ENCODE measurements at regions not wholly inside any gene's neighbourhood (a gene's known extent, or its start where the extent isn't known, plus 50 kb on each side); places are given as distances from the start of the nearest gene placed in this dataset.

DNA sequence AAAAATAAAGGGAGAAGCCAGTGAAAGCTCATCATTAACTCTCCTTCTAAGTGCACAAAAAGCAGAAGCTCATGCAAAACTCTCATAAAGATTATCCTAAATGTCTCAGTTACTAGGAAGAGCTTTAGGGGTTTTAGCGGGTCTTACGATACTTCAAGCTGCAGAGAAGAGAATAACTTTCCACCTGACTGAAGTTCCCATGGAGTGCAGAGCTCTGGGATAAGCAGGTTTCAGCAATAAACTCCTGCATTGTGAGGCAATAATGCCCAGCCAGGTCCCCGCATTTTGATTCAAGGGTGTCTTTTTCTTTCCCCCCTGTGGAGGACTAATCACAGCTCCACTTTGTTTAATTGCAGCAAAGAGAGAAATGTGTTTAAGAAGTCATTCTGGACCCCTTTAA is 241.9 kb upstream of the SP8 start:
- no peak overlapping the region for H3K4me3 Mint-ChIP-seq
- no CpG with 5 or more reads among the region's 3 CpGs for WGBS (ENCODE audit: insufficient coverage)
- no peaks in the 10 kb centered on the region for H3K36me3 Mint-ChIP-seq

DNA sequence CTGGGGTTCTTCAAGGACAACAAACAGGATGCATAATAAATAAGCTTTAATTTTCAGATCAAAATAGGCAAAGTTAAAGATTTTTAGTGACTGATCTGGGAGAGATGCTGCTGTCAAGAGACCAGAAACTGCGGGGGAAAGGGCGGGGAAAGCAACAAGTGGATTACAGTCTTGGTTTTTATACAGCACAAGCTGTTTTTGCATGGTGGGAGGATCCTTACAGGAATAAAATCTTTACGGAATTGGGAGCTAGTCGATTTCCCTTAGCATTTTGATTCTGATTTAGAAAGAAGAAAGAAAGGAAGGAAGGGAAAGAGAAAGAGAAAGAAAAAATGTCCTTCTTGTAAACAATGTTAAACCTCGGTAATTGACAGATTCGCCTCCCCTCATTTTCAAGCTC is 242.3 kb upstream of the SP8 start:
- H3K36me3 ChIP-seq (replicated peaks in 1 of 2; ENCODE audit: control insufficient read depth in 1 of 2, insufficient read depth in 2 of 2, low read length in 2 of 2), result no peaks in the 10 kb centered on the region
- WGBS (ENCODE audit: insufficient coverage), result 100% methylated on average over 2 of the region's 6 CpGs
- H3K4me3 ChIP-seq (replicated peaks in 1 of 3; ENCODE audit: low read depth in 2 of 3, low read length in 3 of 3), result no peak overlapping the region
- no peak overlapping the region for H3K27ac ChIP-seq (ENCODE audit: low read depth in 1 of 2, low read length in 2 of 2)
- intact Hi-C loops (cut with micrococcal nuclease), result no loop called here
- H3K9ac ChIP-seq (ENCODE audit: insufficient read depth, low read length, poor library complexity, severe bottlenecking), result no peak overlapping the region
- Mint-ChIP-seq H3K36me3 (no peaks in the 10 kb centered on the region), H3K9me3 (peaks cover 0 to 5% (median 3%) of the 10 kb centered on the region in 7 donors), H3K27ac (no peak overlapping the region), H3K4me3 (no peak overlapping the region), H3K27me3 (ENCODE audit: low read depth in 3 of 3) (peaks cover 0 to 5% (median 0%) of the 10 kb centered on the region in 3 donors), H3K4me1 (no peaks in the 10 kb centered on the region)
- DNase-seq, result no peak
- H3K27me3 ChIP-seq (ENCODE audit: control insufficient read depth in 2 of 2, insufficient read depth in 2 of 2, low read length in 2 of 2), result no peaks in the 10 kb centered on the region
- H4K20me1 ChIP-seq (ENCODE audit: insufficient read depth, low read length), result no peaks in the 10 kb centered on the region
- TF ChIP-seq, protein P1, sequence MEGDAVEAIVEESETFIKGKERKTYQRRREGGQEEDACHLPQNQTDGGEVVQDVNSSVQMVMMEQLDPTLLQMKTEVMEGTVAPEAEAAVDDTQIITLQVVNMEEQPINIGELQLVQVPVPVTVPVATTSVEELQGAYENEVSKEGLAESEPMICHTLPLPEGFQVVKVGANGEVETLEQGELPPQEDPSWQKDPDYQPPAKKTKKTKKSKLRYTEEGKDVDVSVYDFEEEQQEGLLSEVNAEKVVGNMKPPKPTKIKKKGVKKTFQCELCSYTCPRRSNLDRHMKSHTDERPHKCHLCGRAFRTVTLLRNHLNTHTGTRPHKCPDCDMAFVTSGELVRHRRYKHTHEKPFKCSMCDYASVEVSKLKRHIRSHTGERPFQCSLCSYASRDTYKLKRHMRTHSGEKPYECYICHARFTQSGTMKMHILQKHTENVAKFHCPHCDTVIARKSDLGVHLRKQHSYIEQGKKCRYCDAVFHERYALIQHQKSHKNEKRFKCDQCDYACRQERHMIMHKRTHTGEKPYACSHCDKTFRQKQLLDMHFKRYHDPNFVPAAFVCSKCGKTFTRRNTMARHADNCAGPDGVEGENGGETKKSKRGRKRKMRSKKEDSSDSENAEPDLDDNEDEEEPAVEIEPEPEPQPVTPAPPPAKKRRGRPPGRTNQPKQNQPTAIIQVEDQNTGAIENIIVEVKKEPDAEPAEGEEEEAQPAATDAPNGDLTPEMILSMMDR (IDR thresholded peaks at IDR 0.05), result no peak
- H3K79me2 ChIP-seq (ENCODE audit: insufficient read depth, low read length), result no peaks in the 10 kb centered on the region
- H3K4me1 ChIP-seq (ENCODE audit: control insufficient read depth in 1 of 2, insufficient read depth in 2 of 2, low read length in 2 of 2), result no peaks in the 10 kb centered on the region
- peaks cover 0 to 4% of the 10 kb centered on the region in 2 donors for H3K9me3 ChIP-seq (replicated peaks in 1 of 2; ENCODE audit: control insufficient read depth in 1 of 2, insufficient read depth in 1 of 2, low read length in 2 of 2)
- H3K4me2 ChIP-seq (replicated peaks; ENCODE audit: extremely low read depth, low read length, poor library complexity, severe bottlenecking), result no peak overlapping the region
- no peak overlapping the region for H2AFZ ChIP-seq (ENCODE audit: insufficient read depth, low read depth, low read length, poor library complexity, severe bottlenecking)

More for the DNA sequence above, 241.9 kb upstream of the SP8 start:
- Mint-ChIP-seq H3K4me1 (no peaks in the 10 kb centered on the region), H3K27ac (no peak overlapping the region), H3K9me3 (peaks cover 0 to 5% (median 3%) of the 10 kb centered on the region in 7 donors), H3K27me3 (ENCODE audit: low read depth in 3 of 3) (peaks cover 0 to 5% (median 0%) of the 10 kb centered on the region in 3 donors)
- Histone ChIP-seq H2AFZ (ENCODE audit: insufficient read depth, low read depth, low read length, poor library complexity, severe bottlenecking) (no peak overlapping the region), H3K36me3 (replicated peaks in 1 of 2; ENCODE audit: control insufficient read depth in 1 of 2, insufficient read depth in 2 of 2, low read length in 2 of 2) (no peaks in the 10 kb centered on the region), H4K20me1 (ENCODE audit: insufficient read depth, low read length) (no peaks in the 10 kb centered on the region), H3K4me3 (replicated peaks in 1 of 3; ENCODE audit: low read depth in 2 of 3, low read length in 3 of 3) (no peak overlapping the region), H3K4me1 (ENCODE audit: control insufficient read depth in 1 of 2, insufficient read depth in 2 of 2, low read length in 2 of 2) (no peaks in the 10 kb centered on the region), H3K4me2 (replicated peaks; ENCODE audit: extremely low read depth, low read length, poor library complexity, severe bottlenecking) (no peak overlapping the region), H3K27ac (ENCODE audit: low read depth in 1 of 2, low read length in 2 of 2) (no peak overlapping the region), H3K79me2 (ENCODE audit: insufficient read depth, low read length) (no peaks in the 10 kb centered on the region), H3K9me3 (replicated peaks in 1 of 2; ENCODE audit: control insufficient read depth in 1 of 2, insufficient read depth in 1 of 2, low read length in 2 of 2) (peaks cover 0 to 2% of the 10 kb centered on the region in 2 donors), H3K9ac (ENCODE audit: insufficient read depth, low read length, poor library complexity, severe bottlenecking) (no peak overlapping the region), H3K27me3 (ENCODE audit: control insufficient read depth in 2 of 2, insufficient read depth in 2 of 2, low read length in 2 of 2) (no peaks in the 10 kb centered on the region)
- TF ChIP-seq, protein P1 (IDR thresholded peaks at IDR 0.05), result no peak
- intact Hi-C loops (cut with micrococcal nuclease), result no loop called here
- DNase-seq, result no peak

Measured in CD14-positive monocyte (primary cell).